ENCODE measurements at regions not wholly inside any gene's neighbourhood (a gene's known extent, or its start where the extent isn't known, plus 50 kb on each side); places are given as distances from the start of the nearest gene placed in this dataset.

DNA sequence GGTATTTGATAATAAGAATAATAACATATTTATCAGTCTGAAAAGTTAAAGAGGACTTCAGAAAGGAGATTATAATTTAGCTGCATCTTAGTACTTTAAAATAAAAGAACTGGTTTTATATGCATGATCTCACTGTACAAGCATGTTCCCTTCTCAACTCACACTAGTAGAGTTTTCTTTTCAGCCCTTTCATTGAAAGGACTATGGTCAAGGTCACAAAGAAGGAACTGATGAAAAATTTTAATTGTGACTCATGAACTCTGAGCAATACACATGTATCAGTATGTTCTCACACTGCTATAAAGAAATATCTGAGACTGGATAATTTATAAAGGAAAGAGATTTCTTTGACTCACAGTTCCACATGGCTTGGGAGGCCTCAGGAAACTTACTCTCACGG, 73.7 kb upstream of the NDST4 start:
- TF ChIP-seq, protein P1, sequence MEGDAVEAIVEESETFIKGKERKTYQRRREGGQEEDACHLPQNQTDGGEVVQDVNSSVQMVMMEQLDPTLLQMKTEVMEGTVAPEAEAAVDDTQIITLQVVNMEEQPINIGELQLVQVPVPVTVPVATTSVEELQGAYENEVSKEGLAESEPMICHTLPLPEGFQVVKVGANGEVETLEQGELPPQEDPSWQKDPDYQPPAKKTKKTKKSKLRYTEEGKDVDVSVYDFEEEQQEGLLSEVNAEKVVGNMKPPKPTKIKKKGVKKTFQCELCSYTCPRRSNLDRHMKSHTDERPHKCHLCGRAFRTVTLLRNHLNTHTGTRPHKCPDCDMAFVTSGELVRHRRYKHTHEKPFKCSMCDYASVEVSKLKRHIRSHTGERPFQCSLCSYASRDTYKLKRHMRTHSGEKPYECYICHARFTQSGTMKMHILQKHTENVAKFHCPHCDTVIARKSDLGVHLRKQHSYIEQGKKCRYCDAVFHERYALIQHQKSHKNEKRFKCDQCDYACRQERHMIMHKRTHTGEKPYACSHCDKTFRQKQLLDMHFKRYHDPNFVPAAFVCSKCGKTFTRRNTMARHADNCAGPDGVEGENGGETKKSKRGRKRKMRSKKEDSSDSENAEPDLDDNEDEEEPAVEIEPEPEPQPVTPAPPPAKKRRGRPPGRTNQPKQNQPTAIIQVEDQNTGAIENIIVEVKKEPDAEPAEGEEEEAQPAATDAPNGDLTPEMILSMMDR (IDR thresholded peaks at IDR 0.05; ENCODE audit: low read length): no peak
- no peak for TF ChIP-seq EZH2phosphoT487 (IDR thresholded peaks at IDR 0.05; ENCODE audit: low read length)
- TF ChIP-seq EZH2 (optimal IDR thresholded peaks at IDR 0.05; ENCODE audit: low read depth, low read length): no peak

All from MM.1S (cell line).